ENCODE measurements at regions not wholly inside any gene's neighbourhood (a gene's known extent, or its start where the extent isn't known, plus 50 kb on each side); places are given as distances from the start of the nearest gene placed in this dataset.

DNA sequence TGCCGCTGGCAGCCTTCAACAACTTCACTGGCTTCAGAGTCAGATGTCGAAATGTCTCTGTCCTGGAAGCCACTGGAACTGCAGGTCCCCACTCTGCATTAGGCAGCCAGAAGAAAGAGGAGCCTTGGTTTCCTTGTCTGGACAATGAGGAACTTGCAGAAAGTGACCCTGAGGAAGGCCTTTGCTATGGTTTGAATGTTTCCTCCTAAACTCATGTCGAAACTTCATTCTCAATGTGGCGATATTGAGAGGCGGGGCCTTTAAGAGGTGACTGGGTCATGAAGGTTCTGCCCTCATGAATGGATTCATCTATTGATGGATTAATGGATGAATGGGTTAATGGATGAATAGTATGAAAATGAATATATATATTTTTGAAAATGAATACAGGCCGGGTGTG lies 61.6 kb upstream of the GPR26 start:
- TF ChIP-seq, protein P1, sequence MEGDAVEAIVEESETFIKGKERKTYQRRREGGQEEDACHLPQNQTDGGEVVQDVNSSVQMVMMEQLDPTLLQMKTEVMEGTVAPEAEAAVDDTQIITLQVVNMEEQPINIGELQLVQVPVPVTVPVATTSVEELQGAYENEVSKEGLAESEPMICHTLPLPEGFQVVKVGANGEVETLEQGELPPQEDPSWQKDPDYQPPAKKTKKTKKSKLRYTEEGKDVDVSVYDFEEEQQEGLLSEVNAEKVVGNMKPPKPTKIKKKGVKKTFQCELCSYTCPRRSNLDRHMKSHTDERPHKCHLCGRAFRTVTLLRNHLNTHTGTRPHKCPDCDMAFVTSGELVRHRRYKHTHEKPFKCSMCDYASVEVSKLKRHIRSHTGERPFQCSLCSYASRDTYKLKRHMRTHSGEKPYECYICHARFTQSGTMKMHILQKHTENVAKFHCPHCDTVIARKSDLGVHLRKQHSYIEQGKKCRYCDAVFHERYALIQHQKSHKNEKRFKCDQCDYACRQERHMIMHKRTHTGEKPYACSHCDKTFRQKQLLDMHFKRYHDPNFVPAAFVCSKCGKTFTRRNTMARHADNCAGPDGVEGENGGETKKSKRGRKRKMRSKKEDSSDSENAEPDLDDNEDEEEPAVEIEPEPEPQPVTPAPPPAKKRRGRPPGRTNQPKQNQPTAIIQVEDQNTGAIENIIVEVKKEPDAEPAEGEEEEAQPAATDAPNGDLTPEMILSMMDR (IDR thresholded peaks at IDR 0.05), result no peak
- no peak for TF ChIP-seq POLR2A (IDR thresholded peaks at IDR 0.05)

All from vagina (tissue), 2 donors.